ENCODE measurements at regions not wholly inside any gene's neighbourhood (a gene's known extent, or its start where the extent isn't known, plus 50 kb on each side); places are given as distances from the start of the nearest gene placed in this dataset.

- no peak overlapping the region for H3K18ac ChIP-seq (ENCODE audit: low read depth, low read length)
- no peak overlapping the region for H3K27ac ChIP-seq (ENCODE audit: insufficient read depth, low read length)
- no peak overlapping the region for H3K9ac ChIP-seq (ENCODE audit: low read depth, low read length)
- no peak overlapping the region for H3K4me3 ChIP-seq (ENCODE audit: insufficient read depth, low read depth, low read length)
- H3K27me3 ChIP-seq (ENCODE audit: control insufficient read depth, insufficient read depth, low read length), result no peaks in the 10 kb centered on the region
- no peaks in the 10 kb centered on the region for H3K9me3 ChIP-seq (ENCODE audit: control insufficient read depth, insufficient read depth, low read length)
- no peak overlapping the region for H4K8ac ChIP-seq (ENCODE audit: low read depth in 2 of 2, low read length in 2 of 2)
- H3K36me3 ChIP-seq (ENCODE audit: control insufficient read depth, insufficient read depth, low read length), result no peaks in the 10 kb centered on the region
- POLR2A ChIA-PET (ENCODE audit: unreplicated experiment), result no interaction called here
- no peaks in the 10 kb centered on the region for H3K4me1 ChIP-seq (ENCODE audit: control insufficient read depth, insufficient read depth, low read length)
- H2AK9ac ChIP-seq (replicated peaks; ENCODE audit: low read depth, low read length, poor library complexity), result no peak overlapping the region
- H3K4ac ChIP-seq (ENCODE audit: low read depth, low read length), result no peak overlapping the region
- no peak overlapping the region for H2AK5ac ChIP-seq (ENCODE audit: low read depth, low read length)
- dilution Hi-C loops (cut with HindIII; ENCODE audit: low sequenced_read_pairs, unreplicated experiment) (no loop called here), in situ Hi-C loops (cut with MboI; ENCODE audit: low sequenced_read_pairs) (no loop called here), intact Hi-C loops (cut with micrococcal nuclease) (no loop called here)
- H2BK120ac ChIP-seq (ENCODE audit: low read depth, low read length), result no peak overlapping the region
- H4K20me1 ChIP-seq (ENCODE audit: insufficient read depth, low read length), result no peaks in the 10 kb centered on the region
- no peak overlapping the region for H3K14ac ChIP-seq (replicated peaks; ENCODE audit: low read depth, low read length)
- no peaks in the 10 kb centered on the region for H3K9me1 ChIP-seq (ENCODE audit: insufficient read depth, low read length)
- no peak for DNase-seq
- H2BK20ac ChIP-seq (ENCODE audit: low read depth, low read length), result no peak overlapping the region
- H4K91ac ChIP-seq (ENCODE audit: insufficient read depth, low read depth, low read length), result no peak overlapping the region
- H2BK15ac ChIP-seq (ENCODE audit: low read depth, low read length), result no peak overlapping the region
- no peak overlapping the region for H3K23ac ChIP-seq (ENCODE audit: low read depth, low read length)
- TF ChIP-seq ELK1 (IDR thresholded peaks at IDR 0.05; ENCODE audit: borderline replicate concordance, low read depth, low read length), result no peak
- no peak for TF ChIP-seq CTCF (conservative IDR thresholded peaks at IDR 0.05; ENCODE audit: low read depth, low read length)
- TF ChIP-seq MAZ (IDR thresholded peaks at IDR 0.05; ENCODE audit: borderline replicate concordance, low read depth, low read length), result no peak
- TF ChIP-seq USF2 (IDR thresholded peaks at IDR 0.05; ENCODE audit: low read depth, low read length), result no peak
- TF ChIP-seq BHLHE40 (IDR thresholded peaks at IDR 0.05; ENCODE audit: low read depth, low read length), result no peak
- no peak for TF ChIP-seq MAFK (IDR thresholded peaks at IDR 0.05; ENCODE audit: low read depth, low read length)
- TF ChIP-seq CEBPB (IDR thresholded peaks at IDR 0.05; ENCODE audit: low read depth, low read length), result no peak
- no peak for TF ChIP-seq RFX5 (IDR thresholded peaks at IDR 0.05; ENCODE audit: low read depth, low read length)
- TF ChIP-seq FOS (IDR thresholded peaks at IDR 0.05; ENCODE audit: low read depth, low read length), result no peak
- no peak for TF ChIP-seq RAD21 (IDR thresholded peaks at IDR 0.05; ENCODE audit: low read length)
- TF ChIP-seq MXI1 (IDR thresholded peaks at IDR 0.05; ENCODE audit: borderline replicate concordance, low read depth, low read length), result no peak
- no peak for TF ChIP-seq NFE2L2 (IDR thresholded peaks at IDR 0.05; ENCODE audit: low read depth, low read length)
- TF ChIP-seq POLR2A (IDR thresholded peaks at IDR 0.05; ENCODE audit: low read depth, low read length), result no peak
- TF ChIP-seq RCOR1 (IDR thresholded peaks at IDR 0.05; ENCODE audit: insufficient replicate concordance, low read length), result no peak
- TF ChIP-seq SMC3 (IDR thresholded peaks at IDR 0.05; ENCODE audit: low read depth, low read length), result no peak
- no peak for TF ChIP-seq CHD1 (IDR thresholded peaks at IDR 0.05; ENCODE audit: low read depth, low read length)
- H3K4me2 ChIP-seq (ENCODE audit: low read depth, low read length), result no peak overlapping the region
- H3K56ac ChIP-seq (ENCODE audit: extremely low read depth, insufficient read depth, low read length), result no peak overlapping the region
- CTCF ChIA-PET, result no interaction called here
- H2AFZ ChIP-seq (replicated peaks; ENCODE audit: low read length, poor library complexity), result no peak overlapping the region
- no peak overlapping the region for H2BK5ac ChIP-seq (ENCODE audit: low read depth, low read length, poor library complexity, severe bottlenecking)
- H3K79me1 ChIP-seq (ENCODE audit: low read depth in 1 of 2, low read length in 2 of 2), result no peaks in the 10 kb centered on the region
- H4K5ac ChIP-seq (ENCODE audit: low read depth, low read length), result no peak overlapping the region
- no peak for ATAC-seq (ENCODE audit: low read depth)
- BruUV-seq (replicated peaks), result no TSS peak
These were observed 265.7 kb upstream of the FAM241A start for GRCh38 chr4:111879539-111879938.

All from IMR-90 (cell line).